IPS DF 6.9 (cell line): ENCODE measurements at regions not wholly inside any gene's neighbourhood (a gene's known extent, or its start where the extent isn't known, plus 50 kb on each side); places are given as distances from the start of the nearest gene placed in this dataset.

Experiments used
- DNase-seq: peaks from one replicate; pipeline ENCODE4 v3.0.0-alpha.2; 2013; ENCODE audit warnings: low read depth, low spot score
- H3K27ac ChIP-seq: one replicate; pipeline ENCODE4 v1.5.1; 2013; ENCODE audit warnings: low read length, control low read depth
- H3K27me3 ChIP-seq: 2 replicates; pipeline ENCODE4 v1.6.1; 2013; ENCODE audit warnings: mild to moderate bottlenecking, low read length; ENCODE audit not compliant: control insufficient read depth, insufficient read depth
- H3K36me3 ChIP-seq: 2 replicates; pipeline ENCODE4 v1.6.1; 2013; ENCODE audit warnings: low read length; ENCODE audit not compliant: control insufficient read depth, insufficient read depth
- H3K4me1 ChIP-seq: 2 replicates; pipeline ENCODE4 v1.6.1; 2013; ENCODE audit warnings: low read length; ENCODE audit not compliant: control insufficient read depth, insufficient read depth
- H3K4me3 ChIP-seq: 2 replicates; pipeline ENCODE4 v1.5.1; 2013; ENCODE audit warnings: mild to moderate bottlenecking, low read length
- H3K9me3 ChIP-seq: 2 replicates; pipeline ENCODE4 v1.6.1; 2013; ENCODE audit warnings: low read length, inconsistent platforms; ENCODE audit not compliant: control insufficient read depth, insufficient read depth
- WGBS: extraction: QIAGEN DNeasy Blood & Tissue Kit; methylation state at CpG from one replicate; pipeline ENCODE4 v1.1.7; 2013; ENCODE audit warnings: mixed read lengths, missing lambda C conversion rate; ENCODE audit not compliant: insufficient read length, insufficient coverage; 5-methylcytosine and 5-hydroxymethylcytosine counted together

DNA sequence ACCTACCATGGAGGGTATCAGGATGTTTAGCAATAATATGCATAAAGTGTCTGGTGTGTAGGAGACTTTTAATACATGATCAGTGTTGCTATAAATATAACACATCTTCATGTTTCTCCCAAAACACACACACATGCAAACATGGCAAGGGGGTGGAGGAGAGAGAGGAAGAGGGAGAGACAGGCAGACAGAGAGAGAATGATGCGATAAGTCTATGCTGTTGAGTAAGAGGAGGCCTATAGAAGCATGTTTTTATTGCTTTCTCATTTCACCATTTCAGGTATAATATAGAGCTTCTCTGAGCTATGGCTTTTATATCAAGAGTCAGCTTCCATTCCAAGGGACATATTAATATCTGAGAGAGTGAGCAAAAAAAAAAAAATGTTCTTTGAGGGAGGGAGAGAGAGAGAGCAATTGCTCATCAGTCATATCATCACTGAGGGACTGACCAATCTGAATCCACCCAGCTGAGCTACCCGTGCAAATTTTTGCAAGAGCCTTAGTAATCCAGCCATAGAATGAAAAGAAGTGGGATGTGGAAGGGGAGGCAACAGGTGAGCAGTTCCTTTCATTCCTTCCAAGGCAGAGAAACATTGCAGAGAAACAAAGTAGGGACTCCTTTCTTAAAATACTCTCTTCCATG is 54.8 kb upstream of the RASSF8 start:
- no CpG with 5 or more reads among the region's 2 CpGs for WGBS
- Histone ChIP-seq H3K4me1 (no peaks in the 10 kb centered on the region), H3K27me3 (no peaks in the 10 kb centered on the region), H3K4me3 (no peak overlapping the region), H3K9me3 (no peaks in the 10 kb centered on the region), H3K36me3 (no peaks in the 10 kb centered on the region), H3K27ac (no peak overlapping the region)
- no peak for DNase-seq

- Histone ChIP-seq H3K4me1 (no peaks in the 10 kb centered on the region), H3K36me3 (no peaks in the 10 kb centered on the region), H3K27me3 (no peaks in the 10 kb centered on the region), H3K27ac (no peak overlapping the region), H3K4me3 (no peak overlapping the region), H3K9me3 (no peaks in the 10 kb centered on the region)
- no peak for DNase-seq
- WGBS, result no CpG with 5 or more reads among the region's 1 CpG
These were observed 54.0 kb upstream of the RASSF8 start for GRCh38 chr12:25904442-25904841.

- no peaks in the 10 kb centered on the region for H3K27me3 ChIP-seq
- H3K4me3 ChIP-seq, result no peak overlapping the region
- H3K36me3 ChIP-seq, result no peaks in the 10 kb centered on the region
- WGBS, result no CpG with 5 or more reads among the region's 2 CpGs
- no peak overlapping the region for H3K27ac ChIP-seq
- H3K4me1 ChIP-seq, result no peaks in the 10 kb centered on the region
- no peak for DNase-seq
- no peaks in the 10 kb centered on the region for H3K9me3 ChIP-seq
These were observed 51.7 kb upstream of the RASSF8 start for GRCh38 chr12:25906651-25907340.
